Suprapubic skin (tissue), 4 donors: ENCODE measurements at regions not wholly inside any gene's neighbourhood (a gene's known extent, or its start where the extent isn't known, plus 50 kb on each side); places are given as distances from the start of the nearest gene placed in this dataset.
"Not testable (repeated sequence)": the region's sequence is repeated elsewhere in the genome, so short reads cannot be mapped to it uniquely, and the experiment has no call there.

ENCODE experiments used
- DNase-seq, 2 donors: peaks; one replicate each; pipeline ENCODE4 v3.0.0-alpha.2; 2019; ENCODE audit warnings: low spot score in 2 of 2
- H3K27ac ChIP-seq: fragments of 200-600 bp; sonication (generic); one replicate; pipeline ENCODE4 v1.5.1; 2019
- H3K27me3 ChIP-seq: fragments of 200-600 bp; sonication (generic); one replicate; pipeline ENCODE4 v1.5.1; 2019
- H3K36me3 ChIP-seq: fragments of 200-600 bp; sonication (generic); one replicate; pipeline ENCODE4 v1.5.1; 2019
- H3K4me1 ChIP-seq: fragments of 200-600 bp; sonication (generic); one replicate; pipeline ENCODE4 v1.5.1; 2019
- H3K4me3 ChIP-seq: fragments of 200-600 bp; sonication (generic); one replicate; pipeline ENCODE4 v1.5.1; 2019; ENCODE audit warnings: mild to moderate bottlenecking
- H3K9me3 ChIP-seq: fragments of 200-600 bp; sonication (generic); one replicate; pipeline ENCODE4 v1.5.1; 2019
- EP300 ChIP-seq: sonication (generic); formaldehyde crosslinking; IDR thresholded peaks from one replicate; pipeline ENCODE4 v1.6.1; 2017; ENCODE audit warnings: antibody characterized with exemption
- POLR2A ChIP-seq, 2 donors: fragments of 450-650 bp; IDR thresholded peaks; one replicate each; pipeline ENCODE4 v1.6.1; 2017; ENCODE audit warnings: antibody characterized with exemption in 2 of 2, mild to moderate bottlenecking in 2 of 2, moderate library complexity in 2 of 2
- POLR2AphosphoS5 ChIP-seq, 3 donors: sonication (generic); formaldehyde crosslinking; IDR thresholded peaks; one replicate each; pipeline ENCODE4 v1.6.1; 2017; ENCODE audit warnings: antibody characterized with exemption in 3 of 3
- WGBS: methylation state at CpG from one replicate; pipeline ENCODE4 v1.1.5; 2018; 5-methylcytosine and 5-hydroxymethylcytosine counted together
- TF ChIP-seq, protein P1 (sequence below), 2 donors: fragments of 200-600 bp in 1 of 2; fragments of 450-650 bp in 1 of 2; sonication (generic) in 1 of 2; IDR thresholded peaks; one replicate each; pipeline ENCODE4 v1.5.1; 2016 to 2019; ENCODE audit warnings: antibody characterized with exemption in 2 of 2, mild to moderate bottlenecking in 1 of 2, moderate library complexity in 1 of 2

DNA sequence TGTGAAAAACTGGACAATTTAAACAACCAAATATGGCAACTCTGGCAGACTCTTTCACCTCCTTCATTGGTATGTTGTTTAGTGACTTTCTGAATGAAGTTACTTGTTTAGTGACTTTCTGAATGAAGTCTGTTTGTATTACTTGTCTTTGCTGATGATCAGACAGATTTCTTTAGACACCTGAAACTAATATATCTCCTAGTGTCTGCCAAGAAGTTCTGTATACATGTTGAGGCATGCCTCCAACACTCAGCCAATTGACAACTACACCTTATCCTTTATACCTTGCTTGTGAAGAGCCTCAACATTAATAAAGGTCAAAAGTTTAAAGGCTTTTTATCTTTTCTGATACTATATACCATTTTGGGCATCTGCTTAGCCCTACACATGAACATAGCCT is 725.4 kb upstream of the EPHA7 start:
- Histone ChIP-seq H3K27ac (no peak overlapping the region), H3K36me3 (no peaks in the 10 kb centered on the region), H3K4me1 (no peaks in the 10 kb centered on the region), H3K27me3 (no peaks in the 10 kb centered on the region), H3K4me3 (no peak overlapping the region), H3K9me3 (no peaks in the 10 kb centered on the region)
- no peak for DNase-seq
- TF ChIP-seq EP300 (no peak), POLR2A (IDR thresholded peaks at IDR 0.05) (no peak)

- H3K9me3 ChIP-seq, H3K4me1 ChIP-seq, H3K27ac ChIP-seq, H3K36me3 ChIP-seq, H3K4me3 ChIP-seq, H3K27me3 ChIP-seq, DNase-seq: not testable (repeated sequence)
- 85% methylated on average over 11 of the region's 11 CpGs for WGBS
Measured at GRCh38 chr6:94137178-94137577, 717.8 kb upstream of the EPHA7 start.

- Histone ChIP-seq H3K27me3 (no peaks in the 10 kb centered on the region), H3K9me3 (no peaks in the 10 kb centered on the region), H3K4me1 (no peaks in the 10 kb centered on the region), H3K36me3 (no peaks in the 10 kb centered on the region), H3K4me3 (no peak overlapping the region), H3K27ac (no peak overlapping the region)
- no peak for DNase-seq
- 46% methylated on average over 2 of the region's 2 CpGs for WGBS
- TF ChIP-seq POLR2A (IDR thresholded peaks at IDR 0.05) (no peak), EP300 (no peak), POLR2AphosphoS5 (IDR thresholded peaks at IDR 0.05) (no peak)
- TF ChIP-seq, protein P1, sequence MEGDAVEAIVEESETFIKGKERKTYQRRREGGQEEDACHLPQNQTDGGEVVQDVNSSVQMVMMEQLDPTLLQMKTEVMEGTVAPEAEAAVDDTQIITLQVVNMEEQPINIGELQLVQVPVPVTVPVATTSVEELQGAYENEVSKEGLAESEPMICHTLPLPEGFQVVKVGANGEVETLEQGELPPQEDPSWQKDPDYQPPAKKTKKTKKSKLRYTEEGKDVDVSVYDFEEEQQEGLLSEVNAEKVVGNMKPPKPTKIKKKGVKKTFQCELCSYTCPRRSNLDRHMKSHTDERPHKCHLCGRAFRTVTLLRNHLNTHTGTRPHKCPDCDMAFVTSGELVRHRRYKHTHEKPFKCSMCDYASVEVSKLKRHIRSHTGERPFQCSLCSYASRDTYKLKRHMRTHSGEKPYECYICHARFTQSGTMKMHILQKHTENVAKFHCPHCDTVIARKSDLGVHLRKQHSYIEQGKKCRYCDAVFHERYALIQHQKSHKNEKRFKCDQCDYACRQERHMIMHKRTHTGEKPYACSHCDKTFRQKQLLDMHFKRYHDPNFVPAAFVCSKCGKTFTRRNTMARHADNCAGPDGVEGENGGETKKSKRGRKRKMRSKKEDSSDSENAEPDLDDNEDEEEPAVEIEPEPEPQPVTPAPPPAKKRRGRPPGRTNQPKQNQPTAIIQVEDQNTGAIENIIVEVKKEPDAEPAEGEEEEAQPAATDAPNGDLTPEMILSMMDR (IDR thresholded peaks at IDR 0.05) = no peak
Measured at GRCh38 chr6:94133106-94133505, 713.7 kb upstream of the EPHA7 start.

GRCh38 chr6:94131271-94131670 is 711.9 kb upstream of the EPHA7 start:
- Histone ChIP-seq H3K4me1 (no peaks in the 10 kb centered on the region), H3K4me3 (no peak overlapping the region), H3K27me3 (no peaks in the 10 kb centered on the region), H3K36me3 (no peaks in the 10 kb centered on the region), H3K27ac (no peak overlapping the region), H3K9me3 (no peaks in the 10 kb centered on the region)
- no peak for DNase-seq
- 85% methylated on average over 2 of the region's 2 CpGs for WGBS
- TF ChIP-seq POLR2AphosphoS5 (IDR thresholded peaks at IDR 0.05) (no peak), POLR2A (IDR thresholded peaks at IDR 0.05) (no peak), EP300 (no peak)
- TF ChIP-seq, protein P1 (IDR thresholded peaks at IDR 0.05) = no peak

DNA sequence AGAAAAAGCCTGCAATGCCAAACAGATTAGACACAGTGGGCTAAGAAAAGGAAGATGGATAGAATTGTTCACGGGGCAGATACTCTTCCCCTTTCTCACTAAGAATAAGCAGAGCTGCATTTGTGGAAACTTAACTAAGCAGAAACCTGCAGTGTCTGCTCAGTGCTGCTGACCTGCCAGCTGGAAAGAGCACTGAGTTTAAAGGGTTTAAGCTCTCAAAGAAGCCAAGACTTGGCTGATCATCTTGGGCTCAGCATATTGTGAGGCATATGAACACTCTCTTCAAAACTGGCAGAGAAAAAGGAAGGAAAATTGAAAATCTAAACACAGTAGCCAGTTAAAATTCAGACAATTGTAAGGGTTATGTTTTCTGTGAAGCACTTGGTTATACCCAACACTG is 711.1 kb upstream of the EPHA7 start:
- H3K27ac ChIP-seq = no peak overlapping the region
- H3K4me3 ChIP-seq = no peak overlapping the region
- TF ChIP-seq POLR2A (IDR thresholded peaks at IDR 0.05) (no peak), EP300 (no peak), POLR2AphosphoS5 (IDR thresholded peaks at IDR 0.05) (no peak)
- TF ChIP-seq, protein P1 (IDR thresholded peaks at IDR 0.05) = no peak
- H3K4me1 ChIP-seq = no peaks in the 10 kb centered on the region
- DNase-seq = no peak
- H3K9me3 ChIP-seq = no peaks in the 10 kb centered on the region
- H3K27me3 ChIP-seq = no peaks in the 10 kb centered on the region
- 14% methylated on average over 1 of the region's 1 CpG for WGBS
- no peaks in the 10 kb centered on the region for H3K36me3 ChIP-seq

DNA sequence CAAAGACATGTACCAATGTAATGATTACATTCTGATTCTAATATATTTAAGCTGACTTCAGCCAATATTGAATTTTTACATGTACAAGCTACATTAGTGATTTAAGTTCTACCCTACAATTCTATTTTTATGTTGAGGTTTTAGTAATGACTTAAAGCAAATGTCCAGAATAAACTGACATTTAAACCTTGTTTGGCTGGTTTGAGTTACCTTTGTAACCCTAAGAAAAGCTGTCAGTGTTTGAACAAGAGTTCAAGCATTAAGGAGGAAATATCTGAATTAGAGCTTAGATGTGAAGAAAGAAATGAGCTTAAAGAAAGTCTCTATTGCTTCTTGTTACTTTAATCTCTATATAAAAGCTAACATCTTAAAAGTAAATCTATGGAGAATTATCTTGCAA is 710.6 kb upstream of the EPHA7 start:
- Histone ChIP-seq H3K4me3 (no peak overlapping the region), H3K4me1 (no peaks in the 10 kb centered on the region), H3K27me3 (no peaks in the 10 kb centered on the region), H3K27ac (no peak overlapping the region), H3K9me3 (no peaks in the 10 kb centered on the region), H3K36me3 (no peaks in the 10 kb centered on the region)
- no peak for TF ChIP-seq EP300
- TF ChIP-seq, protein P1 (IDR thresholded peaks at IDR 0.05) = no peak
- no peak for TF ChIP-seq POLR2A (IDR thresholded peaks at IDR 0.05)
- no peak for TF ChIP-seq POLR2AphosphoS5 (IDR thresholded peaks at IDR 0.05)
- DNase-seq = no peak
